HFFc6 (cell line): ENCODE measurements at regions not wholly inside any gene's neighbourhood (a gene's known extent, or its start where the extent isn't known, plus 50 kb on each side); places are given as distances from the start of the nearest gene placed in this dataset.

Experiments
- DNase-seq: peaks from one replicate; pipeline ENCODE4 v3.0.0-alpha.2; 2018
- H3K27ac Mint-ChIP-seq: 2 replicates; pipeline ENCODE4 v1.8.0; 2020; ENCODE audit warnings: mild to moderate bottlenecking, mixed read lengths
- H3K27me3 Mint-ChIP-seq: 2 replicates; pipeline ENCODE4 v1.8.0; 2021; ENCODE audit warnings: mild to moderate bottlenecking, moderate library complexity, mixed read lengths; ENCODE audit not compliant: insufficient read depth
- H3K36me3 Mint-ChIP-seq: 2 replicates; pipeline ENCODE4 v1.8.0; 2021; ENCODE audit warnings: low read depth, mixed read lengths
- H3K4me1 Mint-ChIP-seq: 2 replicates; pipeline ENCODE4 v1.8.0; 2020; ENCODE audit warnings: low read depth, mixed read lengths
- H3K4me3 Mint-ChIP-seq: 2 replicates; pipeline ENCODE4 v1.8.0; 2020; ENCODE audit warnings: mild to moderate bottlenecking, moderate library complexity, mixed read lengths
- H3K9me3 Mint-ChIP-seq: 2 replicates; pipeline ENCODE4 v1.8.0; 2020; ENCODE audit warnings: mild to moderate bottlenecking, mixed read lengths
- TF ChIP-seq, protein P1 (sequence below): fragments of 200-600 bp; sonication (generic); IDR thresholded peaks from 2 replicates; pipeline ENCODE4 v1.5.0; 2021; ENCODE audit warnings: antibody characterized with exemption, mild to moderate bottlenecking

DNA sequence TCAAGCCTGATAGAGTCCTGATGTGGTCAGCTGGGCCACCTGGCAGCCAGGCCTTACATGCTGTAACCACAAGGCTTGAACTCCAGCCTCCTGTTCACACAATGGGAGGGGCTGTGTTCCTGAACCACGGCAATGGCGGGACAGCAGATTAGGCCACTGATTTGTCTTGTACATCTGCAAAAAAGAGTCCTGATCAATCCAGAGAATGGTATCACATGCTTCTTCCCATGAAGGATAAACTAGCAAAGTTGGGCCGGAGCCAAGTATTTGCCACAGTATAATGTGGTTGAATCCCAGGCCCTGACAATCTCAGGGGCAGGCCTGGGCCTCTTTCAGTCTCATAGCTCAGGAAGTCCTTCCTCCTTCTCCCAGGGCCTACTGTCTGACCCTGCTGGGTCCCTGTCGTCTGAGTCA is 2182.5 kb upstream of the AGA start:
- DNase-seq, result no peak
- no peaks in the 10 kb centered on the region for H3K36me3 Mint-ChIP-seq
- H3K27ac Mint-ChIP-seq, result no peak overlapping the region

DNA sequence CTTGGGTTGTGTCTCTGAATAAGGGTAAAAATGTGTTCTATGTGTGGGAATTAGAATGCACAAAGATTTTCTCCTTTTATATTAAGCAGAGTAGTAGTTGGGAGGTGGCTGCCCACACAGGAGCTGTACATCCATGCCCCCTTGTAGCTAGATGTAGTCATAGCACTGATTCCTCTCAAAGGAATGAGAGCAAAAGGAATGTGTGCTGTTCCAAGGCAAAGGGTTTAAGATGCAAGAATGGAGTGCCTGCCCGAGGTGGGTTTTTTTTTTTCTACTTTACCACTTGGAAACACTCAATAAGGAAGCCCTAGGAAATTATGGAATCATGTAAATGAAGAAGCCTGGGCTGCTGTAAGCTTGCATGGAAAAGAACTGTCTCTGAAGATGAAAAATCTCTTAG is 2183.2 kb upstream of the AGA start:
- H3K36me3 Mint-ChIP-seq, result no peaks in the 10 kb centered on the region
- no peaks in the 10 kb centered on the region for H3K27me3 Mint-ChIP-seq
- H3K9me3 Mint-ChIP-seq, result peaks cover 5% of the 10 kb centered on the region
- H3K27ac Mint-ChIP-seq, result no peak overlapping the region
- H3K4me1 Mint-ChIP-seq, result no peaks in the 10 kb centered on the region
- no peak overlapping the region for H3K4me3 Mint-ChIP-seq
- no peak for DNase-seq
- TF ChIP-seq, protein P1, sequence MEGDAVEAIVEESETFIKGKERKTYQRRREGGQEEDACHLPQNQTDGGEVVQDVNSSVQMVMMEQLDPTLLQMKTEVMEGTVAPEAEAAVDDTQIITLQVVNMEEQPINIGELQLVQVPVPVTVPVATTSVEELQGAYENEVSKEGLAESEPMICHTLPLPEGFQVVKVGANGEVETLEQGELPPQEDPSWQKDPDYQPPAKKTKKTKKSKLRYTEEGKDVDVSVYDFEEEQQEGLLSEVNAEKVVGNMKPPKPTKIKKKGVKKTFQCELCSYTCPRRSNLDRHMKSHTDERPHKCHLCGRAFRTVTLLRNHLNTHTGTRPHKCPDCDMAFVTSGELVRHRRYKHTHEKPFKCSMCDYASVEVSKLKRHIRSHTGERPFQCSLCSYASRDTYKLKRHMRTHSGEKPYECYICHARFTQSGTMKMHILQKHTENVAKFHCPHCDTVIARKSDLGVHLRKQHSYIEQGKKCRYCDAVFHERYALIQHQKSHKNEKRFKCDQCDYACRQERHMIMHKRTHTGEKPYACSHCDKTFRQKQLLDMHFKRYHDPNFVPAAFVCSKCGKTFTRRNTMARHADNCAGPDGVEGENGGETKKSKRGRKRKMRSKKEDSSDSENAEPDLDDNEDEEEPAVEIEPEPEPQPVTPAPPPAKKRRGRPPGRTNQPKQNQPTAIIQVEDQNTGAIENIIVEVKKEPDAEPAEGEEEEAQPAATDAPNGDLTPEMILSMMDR, result no peak

More for the DNA sequence above, 2182.5 kb upstream of the AGA start:
- Mint-ChIP-seq H3K4me1 (no peaks in the 10 kb centered on the region), H3K4me3 (no peak overlapping the region), H3K27me3 (no peaks in the 10 kb centered on the region), H3K9me3 (peaks cover 4% of the 10 kb centered on the region)
- TF ChIP-seq, protein P1, result no peak

- Mint-ChIP-seq H3K27ac (no peak overlapping the region), H3K36me3 (no peaks in the 10 kb centered on the region), H3K4me1 (no peaks in the 10 kb centered on the region), H3K4me3 (no peak overlapping the region), H3K9me3 (peaks cover 5% of the 10 kb centered on the region), H3K27me3 (no peaks in the 10 kb centered on the region)
- TF ChIP-seq, protein P1, result no peak
- no peak for DNase-seq
Measured at GRCh38 chr4:179626687-179627086, 2184.4 kb upstream of the AGA start.

DNA sequence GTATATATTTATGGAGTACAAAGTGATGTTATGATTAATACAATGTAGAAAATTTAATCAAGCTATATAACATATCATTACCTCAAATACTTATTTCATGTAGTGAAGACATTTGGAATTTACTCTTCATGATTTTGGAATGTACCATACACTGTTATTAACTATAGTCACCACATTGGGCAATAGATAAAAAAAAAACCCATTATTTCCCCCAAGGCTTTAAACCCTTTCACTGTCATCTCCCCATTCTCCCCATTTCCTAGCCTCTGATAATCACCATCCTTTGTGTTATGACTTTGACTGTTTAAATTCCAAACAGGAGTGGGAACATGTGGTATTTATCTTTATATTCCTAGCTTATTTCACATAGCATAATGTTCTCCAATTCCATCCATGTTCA is 2189.1 kb upstream of the AGA start:
- TF ChIP-seq, protein P1, result no peak
- Mint-ChIP-seq H3K27ac (no peak overlapping the region), H3K27me3 (no peaks in the 10 kb centered on the region), H3K4me3 (no peak overlapping the region), H3K4me1 (no peaks in the 10 kb centered on the region), H3K9me3 (peaks cover 19% of the 10 kb centered on the region), H3K36me3 (no peaks in the 10 kb centered on the region)
- no peak for DNase-seq

- H3K27me3 Mint-ChIP-seq, result no peaks in the 10 kb centered on the region
- TF ChIP-seq, protein P1, result no peak
- H3K36me3 Mint-ChIP-seq, result no peaks in the 10 kb centered on the region
- H3K4me1 Mint-ChIP-seq, result no peaks in the 10 kb centered on the region
- H3K27ac Mint-ChIP-seq, result no peak overlapping the region
- DNase-seq, result no peak
- no peak overlapping the region for H3K4me3 Mint-ChIP-seq
- peaks cover 31% of the 10 kb centered on the region for H3K9me3 Mint-ChIP-seq
Measured at GRCh38 chr4:179634862-179635261, 2192.6 kb upstream of the AGA start.

DNA sequence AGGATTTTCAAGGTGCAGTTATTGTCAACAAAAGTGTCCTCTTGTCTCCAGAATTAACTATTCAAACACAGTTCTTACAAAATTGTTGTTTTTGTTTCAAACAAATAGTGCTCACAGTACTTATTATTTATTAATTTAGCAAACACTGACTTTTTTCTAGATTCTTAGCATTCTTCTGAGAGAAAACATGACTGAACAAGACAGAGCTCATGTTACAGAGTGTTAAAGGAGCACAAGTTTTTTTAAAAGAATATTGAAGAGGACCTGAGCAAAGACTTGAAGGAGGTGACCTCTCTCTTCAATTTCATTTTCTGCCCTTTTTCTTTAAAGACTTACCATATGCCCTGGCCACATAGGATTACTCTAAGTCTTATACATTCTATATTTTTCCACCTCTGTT is 2220.3 kb upstream of the AGA start:
- DNase-seq, result no peak
- no peak overlapping the region for H3K27ac Mint-ChIP-seq

More for the DNA sequence above, 2220.3 kb upstream of the AGA start:
- Mint-ChIP-seq H3K27me3 (no peaks in the 10 kb centered on the region), H3K4me3 (no peak overlapping the region), H3K36me3 (peaks cover 6% of the 10 kb centered on the region; the same call in 1 of the 2 replicates), H3K4me1 (no peaks in the 10 kb centered on the region), H3K9me3 (peaks cover 62% of the 10 kb centered on the region)
- TF ChIP-seq, protein P1, result no peak
